HUES48 (cell line): ENCODE measurements at regions not wholly inside any gene's neighbourhood (a gene's known extent, or its start where the extent isn't known, plus 50 kb on each side); places are given as distances from the start of the nearest gene placed in this dataset.
"Not testable (repeated sequence)": the region's sequence is repeated elsewhere in the genome, so short reads cannot be mapped to it uniquely, and the experiment has no call there.

Experiments
- H3K27ac ChIP-seq: one replicate; pipeline ENCODE4 v1.7.0; 2013; ENCODE audit warnings: low read depth, low read length, inconsistent platforms
- H3K27me3 ChIP-seq: 2 replicates; pipeline ENCODE4 v1.6.1; 2013; ENCODE audit warnings: mild to moderate bottlenecking, low read length; ENCODE audit not compliant: control insufficient read depth, insufficient read depth
- H3K36me3 ChIP-seq: 2 replicates; pipeline ENCODE4 v1.6.1; 2013; ENCODE audit warnings: low read length; ENCODE audit not compliant: control insufficient read depth, insufficient read depth
- H3K4me1 ChIP-seq: 2 replicates; pipeline ENCODE4 v1.6.1; 2013; ENCODE audit warnings: mild to moderate bottlenecking, low read length; ENCODE audit not compliant: control insufficient read depth, insufficient read depth
- H3K4me3 ChIP-seq: 2 replicates; pipeline ENCODE4 v1.5.1; 2013; ENCODE audit warnings: mild to moderate bottlenecking, low read depth, low read length
- H3K9ac ChIP-seq: 2 replicates; pipeline ENCODE4 v1.6.1; 2013; ENCODE audit warnings: mild to moderate bottlenecking, low read depth, low read length, moderate library complexity
- H3K9me3 ChIP-seq: 2 replicates; pipeline ENCODE4 v1.6.1; 2013; ENCODE audit warnings: low read length; ENCODE audit not compliant: control insufficient read depth, insufficient read depth

- H3K4me3 ChIP-seq, result no peak overlapping the region
- H3K27ac ChIP-seq, result no peak overlapping the region
- H3K9me3 ChIP-seq, result no peaks in the 10 kb centered on the region
- H3K4me1 ChIP-seq, result no peaks in the 10 kb centered on the region
- H3K27me3 ChIP-seq, result no peaks in the 10 kb centered on the region
- H3K36me3 ChIP-seq, result no peaks in the 10 kb centered on the region
- H3K9ac ChIP-seq, result no peak overlapping the region
These were observed 251.6 kb upstream of the DUSP10 start for GRCh38 chr1:221993444-221993948.

- Histone ChIP-seq H3K4me1 (no peaks in the 10 kb centered on the region), H3K4me3 (no peak overlapping the region), H3K36me3 (no peaks in the 10 kb centered on the region), H3K27me3 (no peaks in the 10 kb centered on the region), H3K27ac (no peak overlapping the region), H3K9ac (no peak overlapping the region), H3K9me3 (no peaks in the 10 kb centered on the region)
These were observed 250.5 kb upstream of the DUSP10 start for GRCh38 chr1:221992427-221992826.

- H3K4me1 ChIP-seq, result no peaks in the 10 kb centered on the region
- H3K4me3 ChIP-seq, result no peak overlapping the region
- no peak overlapping the region for H3K27ac ChIP-seq
- no peak overlapping the region for H3K9ac ChIP-seq
- no peaks in the 10 kb centered on the region for H3K9me3 ChIP-seq
- H3K36me3 ChIP-seq, result no peaks in the 10 kb centered on the region
- no peaks in the 10 kb centered on the region for H3K27me3 ChIP-seq
These were observed 249.3 kb upstream of the DUSP10 start for GRCh38 chr1:221991221-221991620.

DNA sequence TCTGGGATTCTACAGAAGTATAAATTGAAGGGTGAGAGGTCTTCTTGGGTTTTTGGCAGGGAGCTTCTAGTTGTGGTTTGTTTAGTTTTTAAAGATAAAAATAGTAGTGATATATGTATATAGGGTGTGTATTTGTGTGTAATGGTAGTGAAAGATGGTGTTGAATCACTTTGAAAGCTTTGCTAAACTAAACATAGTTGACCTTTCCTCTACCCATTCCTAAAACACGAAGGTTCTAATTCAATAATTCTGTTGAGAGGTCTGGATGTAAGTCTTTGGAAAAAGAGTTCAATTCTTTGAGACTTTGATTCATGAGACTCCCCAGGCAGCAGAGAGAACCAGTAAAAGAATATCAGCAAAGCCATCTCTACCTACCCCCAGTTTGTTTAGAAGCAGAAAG is 247.9 kb upstream of the DUSP10 start:
- no peaks in the 10 kb centered on the region for H3K36me3 ChIP-seq
- no peak overlapping the region for H3K27ac ChIP-seq
- no peaks in the 10 kb centered on the region for H3K4me1 ChIP-seq

GRCh38 chr1:221988829-221989228 is 246.9 kb upstream of the DUSP10 start:
- H3K36me3 ChIP-seq, result no peaks in the 10 kb centered on the region
- no peak overlapping the region for H3K4me3 ChIP-seq
- H3K4me1 ChIP-seq, result no peaks in the 10 kb centered on the region
- H3K9me3 ChIP-seq, result no peaks in the 10 kb centered on the region
- H3K27me3 ChIP-seq, result no peaks in the 10 kb centered on the region
- no peak overlapping the region for H3K27ac ChIP-seq
- no peak overlapping the region for H3K9ac ChIP-seq

More for the DNA sequence above, 247.9 kb upstream of the DUSP10 start:
- Histone ChIP-seq H3K9ac (no peak overlapping the region), H3K9me3 (no peaks in the 10 kb centered on the region), H3K4me3 (no peak overlapping the region), H3K27me3 (no peaks in the 10 kb centered on the region)

DNA sequence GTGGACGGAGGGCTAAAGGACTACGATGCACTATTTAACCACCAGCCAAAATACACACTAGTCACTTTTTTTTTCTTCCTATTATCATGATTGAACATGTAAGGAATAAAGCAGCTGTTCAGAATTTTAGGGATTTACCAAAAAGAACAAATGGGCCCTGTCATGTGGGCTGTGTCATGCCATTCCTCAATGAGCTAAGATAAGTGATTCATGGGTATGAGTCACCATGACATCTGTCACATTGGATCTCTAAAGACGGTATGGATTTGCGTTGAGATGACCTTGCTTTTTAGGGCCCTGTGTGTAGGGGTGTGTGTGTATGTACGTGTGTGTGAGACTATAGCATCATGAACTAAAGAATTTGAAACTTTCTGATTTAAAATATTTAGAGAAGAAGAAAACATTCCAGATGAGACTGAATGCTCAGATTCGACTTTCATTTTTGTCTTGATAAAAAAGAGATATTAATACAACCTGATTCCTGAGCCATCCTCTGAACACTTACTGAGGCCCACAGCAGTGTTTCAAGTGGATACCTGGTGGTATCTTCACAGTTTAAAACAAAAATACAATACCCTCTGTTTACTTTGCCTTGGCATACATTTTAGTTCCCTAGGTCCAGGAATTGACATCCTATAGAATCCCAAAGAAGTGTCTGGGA is 246.1 kb upstream of the DUSP10 start:
- no peak overlapping the region for H3K27ac ChIP-seq

GRCh38 chr1:221983444-221983843 is 241.6 kb upstream of the DUSP10 start:
- no peak overlapping the region for H3K9ac ChIP-seq
- peaks cover 10% of the 10 kb centered on the region for H3K4me1 ChIP-seq
- no peaks in the 10 kb centered on the region for H3K27me3 ChIP-seq
- H3K9me3 ChIP-seq, result no peaks in the 10 kb centered on the region
- H3K27ac ChIP-seq, result no peak overlapping the region
- no peak overlapping the region for H3K4me3 ChIP-seq
- H3K36me3 ChIP-seq, result no peaks in the 10 kb centered on the region

More for the DNA sequence above, 246.1 kb upstream of the DUSP10 start:
- Histone ChIP-seq H3K4me1 (no peaks in the 10 kb centered on the region), H3K27me3 (no peaks in the 10 kb centered on the region), H3K9ac (no peak overlapping the region), H3K36me3 (no peaks in the 10 kb centered on the region), H3K4me3 (no peak overlapping the region), H3K9me3 (no peaks in the 10 kb centered on the region)

DNA sequence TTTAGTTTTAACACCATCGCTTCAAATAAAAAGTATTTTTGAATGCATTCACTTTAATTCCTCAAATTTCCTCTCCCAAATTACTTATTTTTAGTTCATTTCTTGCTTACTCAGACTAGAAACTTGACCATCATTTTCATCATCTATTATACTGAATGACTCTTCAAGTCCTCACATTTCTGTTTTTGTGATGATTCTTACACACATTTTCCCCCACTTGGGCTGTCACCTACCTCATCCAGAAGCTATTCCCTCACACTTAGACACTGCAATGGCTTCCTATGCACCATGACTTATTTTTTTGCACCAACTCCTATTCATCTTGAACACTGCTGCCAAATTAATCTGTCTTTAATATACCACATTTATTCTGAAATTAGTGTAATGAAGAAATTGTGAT is 239.6 kb upstream of the DUSP10 start:
- H3K4me3 ChIP-seq, result no peak overlapping the region
- no peak overlapping the region for H3K9ac ChIP-seq
- no peaks in the 10 kb centered on the region for H3K36me3 ChIP-seq
- H3K9me3 ChIP-seq, result no peaks in the 10 kb centered on the region
- no peaks in the 10 kb centered on the region for H3K27me3 ChIP-seq
- H3K27ac ChIP-seq, result no peak overlapping the region
- H3K4me1 ChIP-seq, result peaks cover 10% of the 10 kb centered on the region

DNA sequence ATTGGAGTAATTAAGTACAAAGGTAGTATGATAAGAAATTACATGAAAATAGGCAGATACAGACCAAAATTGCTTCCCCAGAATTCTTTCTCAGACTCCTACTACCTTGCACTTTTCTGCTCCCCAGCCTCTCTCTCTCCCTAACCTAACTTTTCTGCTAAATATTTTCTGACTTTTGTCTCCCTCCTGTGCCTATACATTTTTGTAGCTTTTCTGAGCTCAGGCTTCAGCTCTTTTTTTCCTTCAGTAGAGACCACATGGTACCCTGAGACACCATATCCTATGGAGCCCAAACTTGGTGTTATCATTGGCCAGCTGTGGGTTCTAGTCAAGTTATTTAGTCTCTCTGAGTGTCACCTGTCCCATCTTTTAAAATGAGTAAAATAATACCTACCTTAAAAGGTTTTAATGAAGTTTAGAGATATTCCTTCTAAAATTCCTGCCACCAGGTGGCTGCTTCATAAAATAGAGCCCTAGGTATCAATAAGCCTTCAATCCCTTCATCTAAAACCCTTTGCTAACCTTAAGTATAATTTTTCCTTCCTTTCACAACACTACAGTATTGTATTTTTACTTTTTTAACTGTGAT is 237.6 kb upstream of the DUSP10 start:
- Histone ChIP-seq H3K4me1 (peaks cover 10% of the 10 kb centered on the region), H3K36me3 (no peaks in the 10 kb centered on the region), H3K9me3 (no peaks in the 10 kb centered on the region), H3K9ac (no peak overlapping the region; the same call in 1 of the 2 replicates), H3K4me3 (no peak overlapping the region), H3K27ac (peak overlapping the region; percentile 72), H3K27me3 (no peaks in the 10 kb centered on the region)

- not testable (repeated sequence) for H3K36me3 ChIP-seq, H3K9ac ChIP-seq, H3K27me3 ChIP-seq, H3K4me1 ChIP-seq, H3K4me3 ChIP-seq, H3K9me3 ChIP-seq
- peak overlapping the region; percentile 72 for H3K27ac ChIP-seq
These were observed 236.9 kb upstream of the DUSP10 start for GRCh38 chr1:221978631-221979334.

- not testable (repeated sequence) for H3K27me3 ChIP-seq, H3K36me3 ChIP-seq, H3K9ac ChIP-seq, H3K4me3 ChIP-seq, H3K27ac ChIP-seq, H3K9me3 ChIP-seq
- H3K4me1 ChIP-seq, result peaks cover 17% of the 10 kb centered on the region
These were observed 231.9 kb upstream of the DUSP10 start for GRCh38 chr1:221973787-221974186.
